HG03066 (cell line): ENCODE measurements at regions not wholly inside any gene's neighbourhood (a gene's known extent, or its start where the extent isn't known, plus 50 kb on each side); places are given as distances from the start of the nearest gene placed in this dataset.

ENCODE experiments used
- ATAC-seq: cut with Tn5 transposase; IDR thresholded peaks from one replicate; pipeline ENCODE4 v1.9.1; 2021; ENCODE audit warnings: low read depth; ENCODE audit not compliant: unreplicated experiment

GRCh38 chr3:148102156-148102555 is 595.5 kb upstream of the AGTR1 start:
- ATAC-seq, result no peak

GRCh38 chr3:148106062-148106461 is 591.6 kb upstream of the AGTR1 start:
- ATAC-seq, result no peak

- ATAC-seq, result no peak
Measured at GRCh38 chr3:148126956-148127355, 570.7 kb upstream of the AGTR1 start.

GRCh38 chr3:148128136-148128535 is 569.6 kb upstream of the AGTR1 start:
- ATAC-seq, result no peak

GRCh38 chr3:148131990-148132638 is 565.6 kb upstream of the AGTR1 start:
- no peak for ATAC-seq

GRCh38 chr3:148136816-148137215 is 560.9 kb upstream of the AGTR1 start:
- no peak for ATAC-seq

GRCh38 chr3:148146241-148146640 is 551.5 kb upstream of the AGTR1 start:
- no peak for ATAC-seq

- ATAC-seq, result no peak
Measured at GRCh38 chr3:148146947-148147826, 550.5 kb upstream of the AGTR1 start.

- ATAC-seq, result no peak
Measured at GRCh38 chr3:148147903-148148302, 549.8 kb upstream of the AGTR1 start.

GRCh38 chr3:148149556-148149955 is 548.1 kb upstream of the AGTR1 start:
- ATAC-seq, result no peak

GRCh38 chr3:148150141-148150540 is 547.6 kb upstream of the AGTR1 start:
- no peak for ATAC-seq

- no peak for ATAC-seq
Measured at GRCh38 chr3:148158210-148158609, 539.5 kb upstream of the AGTR1 start.

- ATAC-seq, result no peak
Measured at GRCh38 chr3:148162132-148162531, 535.6 kb upstream of the AGTR1 start.

GRCh38 chr3:148168347-148168746 is 529.4 kb upstream of the AGTR1 start:
- no peak for ATAC-seq

GRCh38 chr3:148173851-148174250 is 523.9 kb upstream of the AGTR1 start:
- no peak for ATAC-seq

GRCh38 chr3:148175214-148175613 is 522.5 kb upstream of the AGTR1 start:
- no peak for ATAC-seq

GRCh38 chr3:148178503-148178902 is 519.2 kb upstream of the AGTR1 start:
- ATAC-seq, result no peak

GRCh38 chr3:148184798-148185197 is 512.9 kb upstream of the AGTR1 start:
- no peak for ATAC-seq

GRCh38 chr3:148186881-148187280 is 510.8 kb upstream of the AGTR1 start:
- no peak for ATAC-seq

- ATAC-seq, result no peak
Measured at GRCh38 chr3:148187296-148187695, 510.4 kb upstream of the AGTR1 start.

GRCh38 chr3:148190441-148190990 is 507.2 kb upstream of the AGTR1 start:
- ATAC-seq, result no peak

GRCh38 chr3:148191966-148192365 is 505.7 kb upstream of the AGTR1 start:
- ATAC-seq, result no peak
